ENCODE measurements at regions not wholly inside any gene's neighbourhood (a gene's known extent, or its start where the extent isn't known, plus 50 kb on each side); places are given as distances from the start of the nearest gene placed in this dataset.

DNA sequence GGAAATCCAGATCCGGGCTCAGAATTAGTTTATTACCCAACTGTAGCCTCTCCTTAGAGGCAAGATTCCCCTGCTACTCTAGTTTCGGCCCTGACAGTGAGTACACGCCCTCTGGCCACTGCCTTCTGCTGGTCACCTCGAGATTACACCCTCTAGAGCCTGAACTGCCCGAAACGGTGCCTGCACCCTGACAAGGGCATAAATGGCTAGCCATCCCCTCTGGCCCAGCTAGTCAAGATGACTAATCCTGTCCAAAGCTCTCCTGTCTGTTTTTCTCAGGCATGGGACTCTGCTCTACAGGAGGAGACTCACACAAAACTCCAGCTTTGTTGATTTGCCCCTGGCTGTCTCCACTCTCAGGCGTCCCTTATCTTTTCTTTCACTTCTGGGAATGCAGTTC lies 150.5 kb upstream of the UBE2E2 start:
- TF ChIP-seq CTCF (conservative IDR thresholded peaks at IDR 0.05; ENCODE audit: low read depth, low read length), result no peak; the same call in 1 of the 2 replicates
- no peak for TF ChIP-seq EZH2phosphoT487 (IDR thresholded peaks at IDR 0.05; ENCODE audit: borderline replicate concordance, low read length)
- no peak for TF ChIP-seq EZH2 (IDR thresholded peaks at IDR 0.05; ENCODE audit: low read length, unreplicated experiment)
